ENCODE measurements at regions not wholly inside any gene's neighbourhood (a gene's known extent, or its start where the extent isn't known, plus 50 kb on each side); places are given as distances from the start of the nearest gene placed in this dataset.

DNA sequence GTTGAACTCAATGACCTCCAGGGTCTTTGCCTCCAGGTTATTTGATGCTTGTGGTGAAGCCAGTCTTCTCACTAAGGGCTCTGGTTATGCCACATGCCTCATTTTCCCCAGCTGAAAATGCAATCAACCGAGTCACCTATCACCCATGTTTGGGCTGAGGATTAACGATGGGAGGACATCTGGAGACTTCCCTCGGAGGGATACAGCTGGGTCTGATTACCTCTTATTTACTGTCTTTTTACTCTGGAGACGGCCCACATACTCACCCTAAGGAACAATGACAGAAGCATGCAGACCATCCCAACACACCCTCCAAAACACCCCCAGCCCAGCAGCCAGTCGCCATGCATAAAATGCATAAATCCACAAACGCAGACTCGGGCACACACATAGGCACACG lies 187.4 kb downstream of the OPA1 start:
- DNase-seq (ENCODE audit: extremely low spot score in 2 of 2) = no peak
- H3K27me3 ChIP-seq = no peaks in the 10 kb centered on the region
- peaks cover 31% of the 10 kb centered on the region for H3K4me1 ChIP-seq
- H3K36me3 ChIP-seq = no peaks in the 10 kb centered on the region
- intact Hi-C loops (cut with DNase I) = loop anchor here (2.0 to 5.0 kb wide), 3 partner anchors 222 to 540 kb away; partner anchors contain the start of gene HES1
- TF ChIP-seq, protein P1, sequence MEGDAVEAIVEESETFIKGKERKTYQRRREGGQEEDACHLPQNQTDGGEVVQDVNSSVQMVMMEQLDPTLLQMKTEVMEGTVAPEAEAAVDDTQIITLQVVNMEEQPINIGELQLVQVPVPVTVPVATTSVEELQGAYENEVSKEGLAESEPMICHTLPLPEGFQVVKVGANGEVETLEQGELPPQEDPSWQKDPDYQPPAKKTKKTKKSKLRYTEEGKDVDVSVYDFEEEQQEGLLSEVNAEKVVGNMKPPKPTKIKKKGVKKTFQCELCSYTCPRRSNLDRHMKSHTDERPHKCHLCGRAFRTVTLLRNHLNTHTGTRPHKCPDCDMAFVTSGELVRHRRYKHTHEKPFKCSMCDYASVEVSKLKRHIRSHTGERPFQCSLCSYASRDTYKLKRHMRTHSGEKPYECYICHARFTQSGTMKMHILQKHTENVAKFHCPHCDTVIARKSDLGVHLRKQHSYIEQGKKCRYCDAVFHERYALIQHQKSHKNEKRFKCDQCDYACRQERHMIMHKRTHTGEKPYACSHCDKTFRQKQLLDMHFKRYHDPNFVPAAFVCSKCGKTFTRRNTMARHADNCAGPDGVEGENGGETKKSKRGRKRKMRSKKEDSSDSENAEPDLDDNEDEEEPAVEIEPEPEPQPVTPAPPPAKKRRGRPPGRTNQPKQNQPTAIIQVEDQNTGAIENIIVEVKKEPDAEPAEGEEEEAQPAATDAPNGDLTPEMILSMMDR (IDR thresholded peaks at IDR 0.05) = no peak
- no peak for TF ChIP-seq POLR2A (IDR thresholded peaks at IDR 0.05)
- no peak for TF ChIP-seq POLR2AphosphoS5 (IDR thresholded peaks at IDR 0.05; ENCODE audit: insufficient read depth in 1 of 2, low read depth in 1 of 2)
- no peaks in the 10 kb centered on the region for H3K9me3 ChIP-seq
- no peak overlapping the region for H3K4me3 ChIP-seq
- peak overlapping the region; percentile 43 for H3K27ac ChIP-seq

DNA sequence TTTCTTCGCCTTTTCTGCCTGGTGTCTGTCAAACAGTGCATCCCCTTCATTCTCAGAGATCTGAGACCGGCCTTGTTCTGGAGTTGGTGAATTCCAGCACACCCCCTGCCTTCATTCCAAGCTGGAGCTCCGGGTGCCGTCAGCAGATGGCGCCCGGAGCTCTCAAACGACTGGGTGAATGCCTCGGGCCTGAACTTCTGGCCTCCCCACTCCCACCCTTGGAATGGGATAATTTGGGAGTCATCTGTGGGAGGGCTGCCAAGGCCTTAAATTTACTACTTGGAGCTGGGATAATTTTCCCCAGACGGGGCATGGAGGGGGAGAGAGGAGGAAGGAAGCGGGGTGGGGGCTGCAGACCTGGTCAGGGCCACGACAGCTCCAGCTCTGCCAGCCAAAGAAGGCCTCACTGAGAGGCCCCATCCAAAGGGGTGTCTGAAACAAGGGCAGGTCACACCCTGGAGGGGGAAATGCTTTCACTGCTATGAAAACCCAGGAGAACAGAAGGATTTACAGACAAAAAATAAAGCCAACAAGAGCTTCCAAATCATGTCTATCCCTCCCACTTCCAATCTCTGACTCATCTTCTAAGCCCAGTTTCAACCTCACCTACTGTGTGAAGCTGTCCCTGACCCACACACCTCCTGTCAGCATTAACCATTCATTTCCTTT lies 187.9 kb downstream of the OPA1 start:
- intact Hi-C loops (cut with DNase I) = loop anchor here (2.0 to 5.0 kb wide), 3 partner anchors 221 to 540 kb away; partner anchors contain the start of gene HES1
- peak overlapping the region; percentile 43 for H3K27ac ChIP-seq
- no peaks in the 10 kb centered on the region for H3K9me3 ChIP-seq
- no peak overlapping the region for H3K4me3 ChIP-seq
- H3K4me1 ChIP-seq = peaks cover 31% of the 10 kb centered on the region
- H3K36me3 ChIP-seq = no peaks in the 10 kb centered on the region
- TF ChIP-seq, protein P1 (IDR thresholded peaks at IDR 0.05) = peak; percentile 42 to 87 (median 82)
- TF ChIP-seq POLR2AphosphoS5 (IDR thresholded peaks at IDR 0.05; ENCODE audit: insufficient read depth in 1 of 2, low read depth in 1 of 2) = peak; percentile 72 to 84
- TF ChIP-seq POLR2A (IDR thresholded peaks at IDR 0.05) = no peak
- DNase-seq (ENCODE audit: extremely low spot score in 2 of 2) = peak in 1 of 2 donors; percentile 92
- no peaks in the 10 kb centered on the region for H3K27me3 ChIP-seq

DNA sequence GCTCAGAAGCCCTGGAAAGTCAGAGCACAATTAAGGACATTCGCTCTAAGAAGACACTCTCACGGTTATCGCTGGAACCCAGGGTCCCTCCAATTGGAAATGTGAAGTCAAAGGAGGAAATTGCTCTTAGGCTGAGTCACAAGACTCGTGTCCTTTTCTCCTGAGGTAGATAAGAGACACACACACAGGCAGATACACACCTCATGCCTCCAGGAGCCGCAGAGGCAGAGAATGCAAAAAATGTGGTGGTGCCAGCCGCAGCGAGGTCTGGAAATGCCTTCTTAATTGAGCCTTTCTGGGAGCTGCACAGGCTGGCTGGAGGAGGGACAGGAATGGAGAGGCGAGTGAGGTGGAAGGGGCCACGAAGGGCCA lies 189.3 kb downstream of the OPA1 start:
- H3K36me3 ChIP-seq = no peaks in the 10 kb centered on the region
- DNase-seq (ENCODE audit: extremely low spot score in 2 of 2) = no peak
- peak overlapping the region; percentile 43 for H3K27ac ChIP-seq
- H3K4me3 ChIP-seq = no peak overlapping the region
- intact Hi-C loops (cut with DNase I) = loop anchor here (5.0 kb wide), 2 partner anchors 220 to 355 kb away; partner anchors contain the start of gene HES1
- peaks cover 32% of the 10 kb centered on the region for H3K4me1 ChIP-seq
- H3K27me3 ChIP-seq = no peaks in the 10 kb centered on the region
- H3K9me3 ChIP-seq = no peaks in the 10 kb centered on the region
- TF ChIP-seq, protein P1 (IDR thresholded peaks at IDR 0.05) = no peak
- peak in 1 of 2 donors; percentile 21 for TF ChIP-seq POLR2AphosphoS5 (IDR thresholded peaks at IDR 0.05; ENCODE audit: insufficient read depth in 1 of 2, low read depth in 1 of 2)

DNA sequence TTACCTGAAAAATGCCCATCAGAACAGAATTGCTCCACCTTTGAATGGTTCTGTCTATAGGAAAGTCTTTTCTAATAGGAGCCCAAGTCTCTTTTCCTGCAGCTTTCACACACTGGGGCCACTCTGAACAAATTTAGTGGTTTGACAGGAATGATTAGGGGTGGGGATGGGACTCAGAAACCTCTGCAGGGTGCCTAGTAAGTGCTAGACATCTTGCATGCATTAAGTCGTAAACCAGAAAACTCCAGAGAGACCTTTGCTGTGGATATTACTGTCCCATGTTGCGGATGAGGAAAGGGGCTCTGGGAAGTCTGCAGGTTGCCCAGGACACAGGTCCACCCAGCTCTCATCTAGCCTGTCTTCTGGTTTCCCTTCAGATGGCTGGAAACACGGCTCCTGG lies 189.7 kb downstream of the OPA1 start:
- H3K9me3 ChIP-seq = no peaks in the 10 kb centered on the region
- TF ChIP-seq POLR2A (IDR thresholded peaks at IDR 0.05) = no peak
- TF ChIP-seq, protein P1 (IDR thresholded peaks at IDR 0.05) = no peak
- TF ChIP-seq POLR2AphosphoS5 (IDR thresholded peaks at IDR 0.05; ENCODE audit: insufficient read depth in 1 of 2, low read depth in 1 of 2) = no peak
- no peak overlapping the region for H3K4me3 ChIP-seq
- H3K4me1 ChIP-seq = peaks cover 37% of the 10 kb centered on the region
- no peaks in the 10 kb centered on the region for H3K36me3 ChIP-seq
- no peaks in the 10 kb centered on the region for H3K27me3 ChIP-seq
- DNase-seq (ENCODE audit: extremely low spot score in 2 of 2) = no peak
- H3K27ac ChIP-seq = no peak overlapping the region
- intact Hi-C loops (cut with DNase I) = loop anchor here (5.0 kb wide), 2 partner anchors 220 to 355 kb away; partner anchors contain the start of gene HES1
